ENCODE measurements at regions not wholly inside any gene's neighbourhood (a gene's known extent, or its start where the extent isn't known, plus 50 kb on each side); places are given as distances from the start of the nearest gene placed in this dataset.
"Not testable (repeated sequence)": the region's sequence is repeated elsewhere in the genome, so short reads cannot be mapped to it uniquely, and the experiment has no call there.

GRCh38 chr3:34511891-34512290 is 713.5 kb downstream of the PDCD6IP start:
- H3K4me1 ChIP-seq = no peaks in the 10 kb centered on the region
- H3K27ac ChIP-seq = no peak overlapping the region
- no peak overlapping the region for H3K4me3 ChIP-seq
- WGBS, 5 donors = 65 to 91% (median 76%) methylated on average over 3 of the region's 3 CpGs
- intact Hi-C loops (cut with DNase I; ENCODE audit: low total_unique reads) = no loop called here
- peaks cover 0 to 4% (median 0%) of the 10 kb centered on the region in 8 donors for H3K9me3 ChIP-seq
- H3K36me3 ChIP-seq = no peaks in the 10 kb centered on the region
- no peak for DNase-seq
- no peaks in the 10 kb centered on the region for H3K27me3 ChIP-seq (replicated peaks in 1 of 7)
- TF ChIP-seq POLR2A (IDR thresholded peaks at IDR 0.05) = no peak
- no peak for TF ChIP-seq CTCF (IDR thresholded peaks at IDR 0.05 in 8 of 11, conservative IDR thresholded peaks at IDR 0.05 in 3 of 11)
- no peak for TF ChIP-seq POLR2AphosphoS5 (IDR thresholded peaks at IDR 0.05)

- peaks cover 0 to 44% (median 25%) of the 10 kb centered on the region in 8 donors for H3K9me3 ChIP-seq
- intact Hi-C loops (cut with DNase I; ENCODE audit: low total_unique reads); H3K27me3 ChIP-seq (replicated peaks in 1 of 7); H3K4me3 ChIP-seq; H3K4me1 ChIP-seq; H3K27ac ChIP-seq; DNase-seq; H3K36me3 ChIP-seq: not testable (repeated sequence)
- 72 to 90% (median 85%) methylated on average over 2 of the region's 2 CpGs for WGBS, 5 donors
Measured at GRCh38 chr3:34519008-34519407, 720.6 kb downstream of the PDCD6IP start.

- no peaks in the 10 kb centered on the region for H3K9me3 ChIP-seq
- intact Hi-C loops (cut with DNase I; ENCODE audit: low total_unique reads) = no loop called here
- WGBS, 5 donors = 85 to 93% (median 90%) methylated on average over 5 of the region's 5 CpGs
- no peak for DNase-seq
- H3K27me3 ChIP-seq (replicated peaks in 1 of 7) = no peaks in the 10 kb centered on the region
- no peaks in the 10 kb centered on the region for H3K4me1 ChIP-seq
- no peak for TF ChIP-seq CTCF (IDR thresholded peaks at IDR 0.05 in 8 of 11, conservative IDR thresholded peaks at IDR 0.05 in 3 of 11)
- no peak for TF ChIP-seq POLR2AphosphoS5 (IDR thresholded peaks at IDR 0.05)
- TF ChIP-seq POLR2A (IDR thresholded peaks at IDR 0.05) = no peak
- H3K27ac ChIP-seq = no peak overlapping the region
- H3K36me3 ChIP-seq = no peaks in the 10 kb centered on the region
- no peak overlapping the region for H3K4me3 ChIP-seq
Measured at GRCh38 chr3:34531156-34531555, 732.7 kb downstream of the PDCD6IP start.

GRCh38 chr3:34533451-34533850 is 735.0 kb downstream of the PDCD6IP start:
- intact Hi-C loops (cut with DNase I; ENCODE audit: low total_unique reads) = no loop called here
- TF ChIP-seq POLR2A (IDR thresholded peaks at IDR 0.05) (no peak), POLR2AphosphoS5 (IDR thresholded peaks at IDR 0.05) (no peak), CTCF (IDR thresholded peaks at IDR 0.05 in 8 of 11, conservative IDR thresholded peaks at IDR 0.05 in 3 of 11) (no peak)
- H3K9me3 ChIP-seq = no peaks in the 10 kb centered on the region
- H3K27me3 ChIP-seq (replicated peaks in 1 of 7) = no peaks in the 10 kb centered on the region
- DNase-seq = no peak
- no peaks in the 10 kb centered on the region for H3K4me1 ChIP-seq
- WGBS, 5 donors = 51 to 69% (median 64%) methylated on average over 2 of the region's 2 CpGs
- H3K4me3 ChIP-seq = no peak overlapping the region
- no peaks in the 10 kb centered on the region for H3K36me3 ChIP-seq
- no peak overlapping the region for H3K27ac ChIP-seq

GRCh38 chr3:34534013-34534412 is 735.6 kb downstream of the PDCD6IP start:
- intact Hi-C loops (cut with DNase I; ENCODE audit: low total_unique reads) = no loop called here
- H3K4me1 ChIP-seq = no peaks in the 10 kb centered on the region
- TF ChIP-seq POLR2A (IDR thresholded peaks at IDR 0.05) (no peak), POLR2AphosphoS5 (IDR thresholded peaks at IDR 0.05) (no peak), CTCF (IDR thresholded peaks at IDR 0.05 in 8 of 11, conservative IDR thresholded peaks at IDR 0.05 in 3 of 11) (no peak)

More at GRCh38 chr3:34534013-34534412, 735.6 kb downstream of the PDCD6IP start:
- H3K4me3 ChIP-seq = no peak overlapping the region
- WGBS, 5 donors = 71 to 83% (median 75%) methylated on average over 1 of the region's 1 CpG
- no peaks in the 10 kb centered on the region for H3K27me3 ChIP-seq (replicated peaks in 1 of 7)
- no peak overlapping the region for H3K27ac ChIP-seq
- DNase-seq = no peak
- no peaks in the 10 kb centered on the region for H3K9me3 ChIP-seq
- H3K36me3 ChIP-seq = no peaks in the 10 kb centered on the region

Data from spleen (tissue), 11 donors.